ENCODE measurements at regions not wholly inside any gene's neighbourhood (a gene's known extent, or its start where the extent isn't known, plus 50 kb on each side); places are given as distances from the start of the nearest gene placed in this dataset.

DNA sequence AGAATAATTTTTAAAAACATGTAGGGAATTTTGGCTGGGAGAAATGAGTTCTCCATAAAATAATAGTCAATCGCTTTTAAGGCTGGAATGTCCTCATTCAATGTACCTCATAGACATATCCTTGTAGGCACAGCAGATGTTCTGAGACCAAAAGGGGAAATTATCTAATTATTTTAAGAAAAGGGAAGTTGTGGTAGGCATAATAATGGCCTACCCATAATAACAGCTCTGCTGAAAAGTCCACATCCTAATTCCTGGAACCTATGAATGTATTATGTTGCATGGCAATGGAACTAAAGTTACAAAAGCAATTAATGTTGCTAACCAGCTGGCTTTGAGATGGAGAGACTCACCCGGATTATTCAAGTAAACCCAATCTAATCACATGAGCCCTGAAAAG is 216.1 kb downstream of the TRIM36 start:
- Histone ChIP-seq H3F3A (ENCODE audit: insufficient read depth, low read length) (no peaks in the 10 kb centered on the region), H3K27me3 (replicated peaks; ENCODE audit: insufficient read depth, low read length) (no peaks in the 10 kb centered on the region), H3K36me3 (replicated peaks; ENCODE audit: insufficient read depth, low read length) (no peaks in the 10 kb centered on the region), H3K4me2 (ENCODE audit: low read depth, low read length) (no peak overlapping the region), H3K27ac (ENCODE audit: low read length) (no peak overlapping the region), H3K9me2 (replicated peaks; ENCODE audit: insufficient read depth, low read length) (no peaks in the 10 kb centered on the region), H3K4me3 (ENCODE audit: low read length) (no peak overlapping the region), H3K9me3 (replicated peaks; ENCODE audit: insufficient read depth, low read length) (no peaks in the 10 kb centered on the region), H3K79me2 (ENCODE audit: low read length) (no peaks in the 10 kb centered on the region), H3K9ac (ENCODE audit: low read length) (no peak overlapping the region), H3K4me1 (ENCODE audit: low read length) (no peaks in the 10 kb centered on the region), H2AFZ (ENCODE audit: low read length) (no peak overlapping the region), H4K20me1 (ENCODE audit: insufficient read depth, low read length) (no peaks in the 10 kb centered on the region)
- no peak for DNase-seq
- no peak for TF ChIP-seq EZH2 (optimal IDR thresholded peaks at IDR 0.05; ENCODE audit: low read depth, low read length)
- TF ChIP-seq, protein P1, sequence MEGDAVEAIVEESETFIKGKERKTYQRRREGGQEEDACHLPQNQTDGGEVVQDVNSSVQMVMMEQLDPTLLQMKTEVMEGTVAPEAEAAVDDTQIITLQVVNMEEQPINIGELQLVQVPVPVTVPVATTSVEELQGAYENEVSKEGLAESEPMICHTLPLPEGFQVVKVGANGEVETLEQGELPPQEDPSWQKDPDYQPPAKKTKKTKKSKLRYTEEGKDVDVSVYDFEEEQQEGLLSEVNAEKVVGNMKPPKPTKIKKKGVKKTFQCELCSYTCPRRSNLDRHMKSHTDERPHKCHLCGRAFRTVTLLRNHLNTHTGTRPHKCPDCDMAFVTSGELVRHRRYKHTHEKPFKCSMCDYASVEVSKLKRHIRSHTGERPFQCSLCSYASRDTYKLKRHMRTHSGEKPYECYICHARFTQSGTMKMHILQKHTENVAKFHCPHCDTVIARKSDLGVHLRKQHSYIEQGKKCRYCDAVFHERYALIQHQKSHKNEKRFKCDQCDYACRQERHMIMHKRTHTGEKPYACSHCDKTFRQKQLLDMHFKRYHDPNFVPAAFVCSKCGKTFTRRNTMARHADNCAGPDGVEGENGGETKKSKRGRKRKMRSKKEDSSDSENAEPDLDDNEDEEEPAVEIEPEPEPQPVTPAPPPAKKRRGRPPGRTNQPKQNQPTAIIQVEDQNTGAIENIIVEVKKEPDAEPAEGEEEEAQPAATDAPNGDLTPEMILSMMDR (IDR thresholded peaks at IDR 0.05; ENCODE audit: low read length) = no peak
- TF ChIP-seq EZH2phosphoT487 (IDR thresholded peaks at IDR 0.05; ENCODE audit: low read length) = no peak

DNA sequence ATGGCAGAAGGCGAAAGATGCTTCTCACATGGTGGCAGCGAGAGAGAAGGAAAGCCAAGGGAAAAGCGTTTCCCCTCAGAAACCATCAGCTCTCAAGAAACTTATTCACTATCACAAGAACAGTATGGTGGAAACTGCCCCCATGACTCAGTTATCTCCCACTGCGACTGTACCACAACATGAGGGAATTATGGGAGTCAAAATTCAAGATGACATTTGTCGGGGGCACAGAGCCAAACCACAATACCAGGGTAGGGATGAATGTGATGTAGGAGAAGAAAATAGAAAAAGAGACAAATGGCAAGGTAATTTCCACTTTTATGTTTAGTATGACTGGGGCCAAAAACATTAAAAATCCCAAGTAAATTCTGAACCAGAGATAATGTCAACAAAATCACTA is 216.8 kb downstream of the TRIM36 start:
- H3K9ac ChIP-seq (ENCODE audit: low read length) = no peak overlapping the region
- no peaks in the 10 kb centered on the region for H3K9me2 ChIP-seq (replicated peaks; ENCODE audit: insufficient read depth, low read length)
- H3K27ac ChIP-seq (ENCODE audit: low read length) = no peak overlapping the region
- H2AFZ ChIP-seq (ENCODE audit: low read length) = no peak overlapping the region
- H3K4me2 ChIP-seq (ENCODE audit: low read depth, low read length) = no peak overlapping the region
- H3K9me3 ChIP-seq (replicated peaks; ENCODE audit: insufficient read depth, low read length) = no peaks in the 10 kb centered on the region
- no peak for DNase-seq
- H4K20me1 ChIP-seq (ENCODE audit: insufficient read depth, low read length) = no peaks in the 10 kb centered on the region
- no peaks in the 10 kb centered on the region for H3K27me3 ChIP-seq (replicated peaks; ENCODE audit: insufficient read depth, low read length)
- H3K79me2 ChIP-seq (ENCODE audit: low read length) = no peaks in the 10 kb centered on the region
- H3K4me3 ChIP-seq (ENCODE audit: low read length) = no peak overlapping the region
- no peaks in the 10 kb centered on the region for H3F3A ChIP-seq (ENCODE audit: insufficient read depth, low read length)
- H3K4me1 ChIP-seq (ENCODE audit: low read length) = no peaks in the 10 kb centered on the region
- TF ChIP-seq EZH2phosphoT487 (IDR thresholded peaks at IDR 0.05; ENCODE audit: low read length) (no peak), EZH2 (optimal IDR thresholded peaks at IDR 0.05; ENCODE audit: low read depth, low read length) (no peak)
- TF ChIP-seq, protein P1 (IDR thresholded peaks at IDR 0.05; ENCODE audit: low read length) = no peak
- H3K36me3 ChIP-seq (replicated peaks; ENCODE audit: insufficient read depth, low read length) = no peaks in the 10 kb centered on the region

DNA sequence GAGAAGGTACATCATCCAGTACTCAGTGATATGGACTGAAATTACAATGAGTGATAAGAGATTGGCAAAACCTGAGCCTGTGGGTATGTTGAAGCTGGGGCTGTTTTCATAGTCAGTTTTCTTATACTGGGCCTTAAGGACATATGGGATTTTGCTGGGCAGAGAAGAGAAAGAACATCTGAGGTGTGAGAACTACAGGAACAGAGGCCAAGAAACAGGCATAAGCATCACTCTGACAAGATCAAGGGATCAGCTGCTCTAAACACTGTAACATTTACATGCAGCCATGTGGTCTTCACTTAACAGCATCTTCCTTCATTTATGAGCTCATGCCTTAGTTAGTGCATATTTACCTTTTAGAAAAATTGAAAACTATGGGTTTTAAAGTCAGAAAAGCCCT is 220.0 kb downstream of the TRIM36 start:
- Histone ChIP-seq H3K27ac (ENCODE audit: low read length) (no peak overlapping the region), H3K4me2 (ENCODE audit: low read depth, low read length) (no peak overlapping the region), H3K9ac (ENCODE audit: low read length) (no peak overlapping the region), H2AFZ (ENCODE audit: low read length) (no peak overlapping the region), H3K4me1 (ENCODE audit: low read length) (no peaks in the 10 kb centered on the region), H3F3A (ENCODE audit: insufficient read depth, low read length) (no peaks in the 10 kb centered on the region), H3K36me3 (replicated peaks; ENCODE audit: insufficient read depth, low read length) (no peaks in the 10 kb centered on the region), H3K9me3 (replicated peaks; ENCODE audit: insufficient read depth, low read length) (no peaks in the 10 kb centered on the region), H3K27me3 (replicated peaks; ENCODE audit: insufficient read depth, low read length) (no peaks in the 10 kb centered on the region), H3K9me2 (replicated peaks; ENCODE audit: insufficient read depth, low read length) (no peaks in the 10 kb centered on the region), H3K79me2 (ENCODE audit: low read length) (no peaks in the 10 kb centered on the region), H3K4me3 (ENCODE audit: low read length) (no peak overlapping the region), H4K20me1 (ENCODE audit: insufficient read depth, low read length) (no peaks in the 10 kb centered on the region)
- no peak for DNase-seq
- TF ChIP-seq, protein P1 (IDR thresholded peaks at IDR 0.05; ENCODE audit: low read length) = no peak
- no peak for TF ChIP-seq EZH2 (optimal IDR thresholded peaks at IDR 0.05; ENCODE audit: low read depth, low read length)
- no peak for TF ChIP-seq EZH2phosphoT487 (IDR thresholded peaks at IDR 0.05; ENCODE audit: low read length)
